Activated naive CD8-positive, alpha-beta T cell (primary cell): ENCODE measurements at regions not wholly inside any gene's neighbourhood (a gene's known extent, or its start where the extent isn't known, plus 50 kb on each side); places are given as distances from the start of the nearest gene placed in this dataset.

Experiments
- H3K27ac Mint-ChIP-seq: one replicate; pipeline ENCODE4 v1.8.0; 2021; ENCODE audit warnings: mixed read lengths
- H3K27me3 Mint-ChIP-seq: one replicate; pipeline ENCODE4 v1.8.0; 2021; ENCODE audit warnings: mixed read lengths
- H3K36me3 Mint-ChIP-seq: one replicate; pipeline ENCODE4 v1.8.0; 2021; ENCODE audit warnings: mixed read lengths
- H3K4me1 Mint-ChIP-seq: one replicate; pipeline ENCODE4 v1.8.0; 2021; ENCODE audit warnings: low read depth, mixed read lengths
- H3K4me3 Mint-ChIP-seq: one replicate; pipeline ENCODE4 v1.8.0; 2021; ENCODE audit warnings: mild to moderate bottlenecking, mixed read lengths
- H3K9me3 Mint-ChIP-seq: one replicate; pipeline ENCODE4 v1.8.0; 2021; ENCODE audit warnings: low read depth, mixed read lengths

GRCh38 chr1:96478228-96478627 is 243.4 kb upstream of the PTBP2 start:
- H3K4me1 Mint-ChIP-seq = no peaks in the 10 kb centered on the region

GRCh38 chr1:96481409-96481808 is 240.2 kb upstream of the PTBP2 start:
- Mint-ChIP-seq H3K4me1 (no peaks in the 10 kb centered on the region), H3K27ac (no peak overlapping the region), H3K4me3 (no peak overlapping the region), H3K36me3 (no peaks in the 10 kb centered on the region), H3K27me3 (no peaks in the 10 kb centered on the region), H3K9me3 (no peaks in the 10 kb centered on the region)

More at GRCh38 chr1:96478228-96478627, 243.4 kb upstream of the PTBP2 start:
- H3K36me3 Mint-ChIP-seq = no peaks in the 10 kb centered on the region
- no peaks in the 10 kb centered on the region for H3K27me3 Mint-ChIP-seq
- no peak overlapping the region for H3K27ac Mint-ChIP-seq
- no peaks in the 10 kb centered on the region for H3K9me3 Mint-ChIP-seq
- no peak overlapping the region for H3K4me3 Mint-ChIP-seq

- H3K4me3 Mint-ChIP-seq = no peak overlapping the region
- H3K27me3 Mint-ChIP-seq = no peaks in the 10 kb centered on the region
- H3K27ac Mint-ChIP-seq = no peak overlapping the region
- H3K9me3 Mint-ChIP-seq = no peaks in the 10 kb centered on the region
- H3K36me3 Mint-ChIP-seq = no peaks in the 10 kb centered on the region
- H3K4me1 Mint-ChIP-seq = no peaks in the 10 kb centered on the region
Measured at GRCh38 chr1:96482616-96483015, 239.0 kb upstream of the PTBP2 start.

- no peaks in the 10 kb centered on the region for H3K4me1 Mint-ChIP-seq
- no peaks in the 10 kb centered on the region for H3K27me3 Mint-ChIP-seq
- no peak overlapping the region for H3K4me3 Mint-ChIP-seq
- H3K27ac Mint-ChIP-seq = no peak overlapping the region
- no peaks in the 10 kb centered on the region for H3K9me3 Mint-ChIP-seq
- H3K36me3 Mint-ChIP-seq = no peaks in the 10 kb centered on the region
Measured at GRCh38 chr1:96487394-96487793, 234.2 kb upstream of the PTBP2 start.

- no peaks in the 10 kb centered on the region for H3K27me3 Mint-ChIP-seq
- H3K4me1 Mint-ChIP-seq = no peaks in the 10 kb centered on the region
- no peak overlapping the region for H3K27ac Mint-ChIP-seq
- H3K36me3 Mint-ChIP-seq = no peaks in the 10 kb centered on the region
- H3K9me3 Mint-ChIP-seq = no peaks in the 10 kb centered on the region
- no peak overlapping the region for H3K4me3 Mint-ChIP-seq
Measured at GRCh38 chr1:96487971-96488370, 233.6 kb upstream of the PTBP2 start.

- Mint-ChIP-seq H3K36me3 (no peaks in the 10 kb centered on the region), H3K27me3 (no peaks in the 10 kb centered on the region), H3K4me1 (no peaks in the 10 kb centered on the region), H3K4me3 (no peak overlapping the region), H3K9me3 (no peaks in the 10 kb centered on the region), H3K27ac (no peak overlapping the region)
Measured at GRCh38 chr1:96488777-96489176, 232.8 kb upstream of the PTBP2 start.

- no peaks in the 10 kb centered on the region for H3K27me3 Mint-ChIP-seq
- H3K27ac Mint-ChIP-seq = no peak overlapping the region
- H3K4me3 Mint-ChIP-seq = no peak overlapping the region
- H3K36me3 Mint-ChIP-seq = no peaks in the 10 kb centered on the region
- no peaks in the 10 kb centered on the region for H3K9me3 Mint-ChIP-seq
- H3K4me1 Mint-ChIP-seq = no peaks in the 10 kb centered on the region
Measured at GRCh38 chr1:96492236-96492635, 229.3 kb upstream of the PTBP2 start.

GRCh38 chr1:96498744-96499340 is 222.7 kb upstream of the PTBP2 start:
- Mint-ChIP-seq H3K27me3 (no peaks in the 10 kb centered on the region), H3K4me3 (no peak overlapping the region), H3K27ac (no peak overlapping the region), H3K9me3 (no peaks in the 10 kb centered on the region), H3K36me3 (no peaks in the 10 kb centered on the region), H3K4me1 (no peaks in the 10 kb centered on the region)

GRCh38 chr1:96508233-96508632 is 213.4 kb upstream of the PTBP2 start:
- no peaks in the 10 kb centered on the region for H3K27me3 Mint-ChIP-seq
- H3K9me3 Mint-ChIP-seq = no peaks in the 10 kb centered on the region
- no peak overlapping the region for H3K4me3 Mint-ChIP-seq
- H3K36me3 Mint-ChIP-seq = no peaks in the 10 kb centered on the region
- H3K4me1 Mint-ChIP-seq = no peaks in the 10 kb centered on the region
- no peak overlapping the region for H3K27ac Mint-ChIP-seq

GRCh38 chr1:96509339-96509738 is 212.2 kb upstream of the PTBP2 start:
- no peaks in the 10 kb centered on the region for H3K4me1 Mint-ChIP-seq
- H3K9me3 Mint-ChIP-seq = no peaks in the 10 kb centered on the region
- no peaks in the 10 kb centered on the region for H3K36me3 Mint-ChIP-seq
- no peaks in the 10 kb centered on the region for H3K27me3 Mint-ChIP-seq
- no peak overlapping the region for H3K4me3 Mint-ChIP-seq
- H3K27ac Mint-ChIP-seq = no peak overlapping the region

- H3K4me3 Mint-ChIP-seq = no peak overlapping the region
- no peak overlapping the region for H3K27ac Mint-ChIP-seq
- no peaks in the 10 kb centered on the region for H3K27me3 Mint-ChIP-seq
- H3K9me3 Mint-ChIP-seq = no peaks in the 10 kb centered on the region
- H3K4me1 Mint-ChIP-seq = no peaks in the 10 kb centered on the region
- no peaks in the 10 kb centered on the region for H3K36me3 Mint-ChIP-seq
Measured at GRCh38 chr1:96509951-96510350, 211.6 kb upstream of the PTBP2 start.

GRCh38 chr1:96510391-96510790 is 211.2 kb upstream of the PTBP2 start:
- no peaks in the 10 kb centered on the region for H3K9me3 Mint-ChIP-seq
- no peak overlapping the region for H3K27ac Mint-ChIP-seq
- no peaks in the 10 kb centered on the region for H3K4me1 Mint-ChIP-seq

GRCh38 chr1:96510911-96511310 is 210.7 kb upstream of the PTBP2 start:
- no peak overlapping the region for H3K27ac Mint-ChIP-seq
- no peaks in the 10 kb centered on the region for H3K36me3 Mint-ChIP-seq
- H3K9me3 Mint-ChIP-seq = no peaks in the 10 kb centered on the region
- H3K4me3 Mint-ChIP-seq = no peak overlapping the region
- no peaks in the 10 kb centered on the region for H3K27me3 Mint-ChIP-seq
- no peaks in the 10 kb centered on the region for H3K4me1 Mint-ChIP-seq

More at GRCh38 chr1:96510391-96510790, 211.2 kb upstream of the PTBP2 start:
- no peaks in the 10 kb centered on the region for H3K36me3 Mint-ChIP-seq
- no peak overlapping the region for H3K4me3 Mint-ChIP-seq
- no peaks in the 10 kb centered on the region for H3K27me3 Mint-ChIP-seq

GRCh38 chr1:96513136-96513535 is 208.4 kb upstream of the PTBP2 start:
- H3K27ac Mint-ChIP-seq = no peak overlapping the region

GRCh38 chr1:96515430-96515829 is 206.2 kb upstream of the PTBP2 start:
- no peak overlapping the region for H3K27ac Mint-ChIP-seq
- no peaks in the 10 kb centered on the region for H3K27me3 Mint-ChIP-seq
- no peak overlapping the region for H3K4me3 Mint-ChIP-seq
- H3K4me1 Mint-ChIP-seq = no peaks in the 10 kb centered on the region
- no peaks in the 10 kb centered on the region for H3K9me3 Mint-ChIP-seq
- no peaks in the 10 kb centered on the region for H3K36me3 Mint-ChIP-seq

More at GRCh38 chr1:96513136-96513535, 208.4 kb upstream of the PTBP2 start:
- H3K9me3 Mint-ChIP-seq = no peaks in the 10 kb centered on the region
- no peaks in the 10 kb centered on the region for H3K27me3 Mint-ChIP-seq
- no peaks in the 10 kb centered on the region for H3K4me1 Mint-ChIP-seq
- no peak overlapping the region for H3K4me3 Mint-ChIP-seq
- H3K36me3 Mint-ChIP-seq = no peaks in the 10 kb centered on the region

GRCh38 chr1:96515925-96516324 is 205.7 kb upstream of the PTBP2 start:
- Mint-ChIP-seq H3K4me3 (no peak overlapping the region), H3K9me3 (no peaks in the 10 kb centered on the region), H3K36me3 (no peaks in the 10 kb centered on the region), H3K27me3 (no peaks in the 10 kb centered on the region), H3K4me1 (no peaks in the 10 kb centered on the region), H3K27ac (no peak overlapping the region)
